ENCODE measurements at regions not wholly inside any gene's neighbourhood (a gene's known extent, or its start where the extent isn't known, plus 50 kb on each side); places are given as distances from the start of the nearest gene placed in this dataset.

DNA sequence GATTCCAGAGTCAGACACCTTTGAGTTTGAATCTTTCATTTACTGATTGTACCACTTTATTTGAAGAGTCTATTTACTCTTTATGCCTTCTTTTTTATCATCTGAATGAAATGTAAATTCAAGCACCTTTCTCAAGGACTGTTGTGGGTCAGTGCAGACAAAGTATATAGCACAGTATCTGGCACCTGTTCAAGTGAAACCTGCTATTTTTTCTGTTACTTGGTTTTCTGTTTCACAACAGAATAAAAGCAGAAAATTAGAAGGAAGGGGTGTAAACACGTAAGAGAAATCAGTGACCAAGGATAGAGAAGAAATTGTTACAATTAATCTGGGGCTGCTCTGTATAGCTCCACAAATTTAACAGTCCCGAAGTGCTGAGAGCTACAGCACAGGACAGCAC lies 357.4 kb downstream of the RSL24D1 start:
- POLR2A ChIA-PET, result no interaction called here
- no peak for DNase-seq (ENCODE audit: unreplicated experiment)
- TF ChIP-seq, protein P1, sequence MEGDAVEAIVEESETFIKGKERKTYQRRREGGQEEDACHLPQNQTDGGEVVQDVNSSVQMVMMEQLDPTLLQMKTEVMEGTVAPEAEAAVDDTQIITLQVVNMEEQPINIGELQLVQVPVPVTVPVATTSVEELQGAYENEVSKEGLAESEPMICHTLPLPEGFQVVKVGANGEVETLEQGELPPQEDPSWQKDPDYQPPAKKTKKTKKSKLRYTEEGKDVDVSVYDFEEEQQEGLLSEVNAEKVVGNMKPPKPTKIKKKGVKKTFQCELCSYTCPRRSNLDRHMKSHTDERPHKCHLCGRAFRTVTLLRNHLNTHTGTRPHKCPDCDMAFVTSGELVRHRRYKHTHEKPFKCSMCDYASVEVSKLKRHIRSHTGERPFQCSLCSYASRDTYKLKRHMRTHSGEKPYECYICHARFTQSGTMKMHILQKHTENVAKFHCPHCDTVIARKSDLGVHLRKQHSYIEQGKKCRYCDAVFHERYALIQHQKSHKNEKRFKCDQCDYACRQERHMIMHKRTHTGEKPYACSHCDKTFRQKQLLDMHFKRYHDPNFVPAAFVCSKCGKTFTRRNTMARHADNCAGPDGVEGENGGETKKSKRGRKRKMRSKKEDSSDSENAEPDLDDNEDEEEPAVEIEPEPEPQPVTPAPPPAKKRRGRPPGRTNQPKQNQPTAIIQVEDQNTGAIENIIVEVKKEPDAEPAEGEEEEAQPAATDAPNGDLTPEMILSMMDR (IDR thresholded peaks at IDR 0.05; ENCODE audit: unreplicated experiment), result no peak
- H3K4me1 Mint-ChIP-seq (ENCODE audit: insufficient read depth, unreplicated experiment), result no peaks in the 10 kb centered on the region
- intact Hi-C loops (cut with micrococcal nuclease), result no loop called here
- H3K4me3 Mint-ChIP-seq (ENCODE audit: unreplicated experiment), result no peak overlapping the region
- no TSS peak for BruUV-seq (replicated peaks)
- H3K36me3 Mint-ChIP-seq (ENCODE audit: insufficient read depth, unreplicated experiment), result no peaks in the 10 kb centered on the region
- no peak overlapping the region for H3K27ac Mint-ChIP-seq (ENCODE audit: low read depth, unreplicated experiment)
- CTCF ChIA-PET, result no interaction called here
- H3K27me3 Mint-ChIP-seq (ENCODE audit: insufficient read depth, unreplicated experiment), result peaks cover 18% of the 10 kb centered on the region
- peaks cover 10% of the 10 kb centered on the region for H3K9me3 Mint-ChIP-seq (ENCODE audit: unreplicated experiment)

DNA sequence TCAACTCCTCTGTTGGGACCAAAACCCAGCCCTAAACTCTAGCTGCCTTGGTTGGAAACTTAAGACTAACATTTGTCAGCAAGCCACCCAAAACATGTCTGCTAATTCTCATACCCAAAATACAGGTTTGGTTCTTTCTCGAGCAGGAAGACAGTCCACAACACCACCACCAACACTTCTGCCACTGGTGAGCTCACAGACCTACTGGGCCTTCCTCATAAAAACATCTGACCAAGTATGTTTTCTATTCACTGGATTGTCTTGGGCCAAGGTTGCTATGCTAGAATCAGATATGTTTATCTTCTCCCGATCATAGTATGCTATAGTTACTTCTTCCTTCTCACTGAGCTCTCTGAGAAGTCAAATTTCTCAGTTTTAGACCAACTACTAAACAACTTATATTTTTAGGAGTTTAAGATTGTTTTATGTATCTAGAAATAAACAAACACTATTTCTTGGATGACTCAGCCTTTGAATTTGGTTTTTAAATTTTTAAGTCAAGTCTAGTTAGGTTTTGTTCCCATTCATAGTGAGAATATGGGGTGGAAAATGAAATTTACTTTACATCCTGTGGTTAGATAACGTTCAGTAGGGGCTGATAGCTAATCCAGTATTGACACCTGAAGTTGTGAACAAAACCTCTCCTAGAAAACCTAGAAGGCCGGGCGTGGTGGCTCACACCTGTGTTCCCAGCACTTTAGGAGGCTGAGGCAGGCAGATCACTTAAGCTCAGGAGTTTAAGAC lies 360.5 kb downstream of the RSL24D1 start:
- H3K36me3 Mint-ChIP-seq (ENCODE audit: insufficient read depth, unreplicated experiment), result no peaks in the 10 kb centered on the region
- H3K4me3 Mint-ChIP-seq (ENCODE audit: unreplicated experiment), result no peak overlapping the region
- H3K4me1 Mint-ChIP-seq (ENCODE audit: insufficient read depth, unreplicated experiment), result no peaks in the 10 kb centered on the region
- TF ChIP-seq, protein P1 (IDR thresholded peaks at IDR 0.05; ENCODE audit: unreplicated experiment), result no peak
- no peak overlapping the region for H3K27ac Mint-ChIP-seq (ENCODE audit: low read depth, unreplicated experiment)
- H3K27me3 Mint-ChIP-seq (ENCODE audit: insufficient read depth, unreplicated experiment), result peaks cover 18% of the 10 kb centered on the region
- POLR2A ChIA-PET, result no interaction called here
- intact Hi-C loops (cut with micrococcal nuclease), result no loop called here
- no TSS peak for BruUV-seq (replicated peaks)
- DNase-seq (ENCODE audit: unreplicated experiment), result no peak
- CTCF ChIA-PET, result no interaction called here
- peaks cover 18% of the 10 kb centered on the region for H3K9me3 Mint-ChIP-seq (ENCODE audit: unreplicated experiment)

DNA sequence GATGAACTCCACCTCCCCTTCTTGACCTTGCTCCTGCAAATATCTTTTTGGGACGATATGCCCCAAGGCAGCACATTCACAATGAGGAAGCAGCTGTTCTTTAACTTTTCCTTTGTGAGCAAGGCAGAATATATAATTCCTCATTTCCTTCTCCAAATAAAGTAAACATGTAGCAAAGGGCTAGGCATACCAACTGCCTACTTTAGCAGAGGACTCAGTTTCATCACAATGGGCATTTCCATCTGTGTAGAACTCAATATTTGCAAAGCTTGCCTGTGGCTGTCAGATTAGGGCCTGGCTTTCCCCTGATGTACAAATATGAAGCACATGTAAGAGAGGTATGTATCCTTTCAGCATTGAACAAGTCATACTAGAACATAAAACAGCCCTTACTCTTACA lies 366.9 kb downstream of the RSL24D1 start:
- no peak for DNase-seq (ENCODE audit: unreplicated experiment)
- Mint-ChIP-seq H3K4me1 (ENCODE audit: insufficient read depth, unreplicated experiment) (no peaks in the 10 kb centered on the region), H3K4me3 (ENCODE audit: unreplicated experiment) (no peak overlapping the region), H3K36me3 (ENCODE audit: insufficient read depth, unreplicated experiment) (no peaks in the 10 kb centered on the region), H3K27ac (ENCODE audit: low read depth, unreplicated experiment) (no peak overlapping the region), H3K9me3 (ENCODE audit: unreplicated experiment) (peaks cover 17% of the 10 kb centered on the region), H3K27me3 (ENCODE audit: insufficient read depth, unreplicated experiment) (no peaks in the 10 kb centered on the region)
- TF ChIP-seq, protein P1 (IDR thresholded peaks at IDR 0.05; ENCODE audit: unreplicated experiment), result no peak
- no TSS peak for BruUV-seq (replicated peaks)
- ChIA-PET POLR2A (no interaction called here), CTCF (no interaction called here)
- intact Hi-C loops (cut with micrococcal nuclease), result no loop called here

DNA sequence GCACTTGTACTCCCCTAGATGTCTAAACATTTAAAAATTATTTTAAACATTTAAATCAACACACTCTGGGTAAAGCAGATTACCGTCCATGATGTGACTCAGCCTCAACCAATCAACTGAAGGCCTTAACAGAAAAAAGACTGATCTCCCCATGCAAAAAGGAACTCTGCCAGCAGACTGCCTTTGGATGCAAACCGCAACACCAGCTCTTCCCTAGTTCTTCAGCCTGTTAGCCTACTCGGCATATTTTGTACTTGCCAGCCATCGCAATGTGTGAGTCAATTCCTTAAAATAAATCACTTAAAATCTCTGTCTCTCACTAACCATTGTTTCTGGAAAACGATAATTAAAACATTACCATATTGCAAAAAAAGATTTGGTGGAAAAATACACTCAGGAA lies 375.9 kb downstream of the RSL24D1 start:
- Mint-ChIP-seq H3K27me3 (ENCODE audit: insufficient read depth, unreplicated experiment) (no peaks in the 10 kb centered on the region), H3K27ac (ENCODE audit: low read depth, unreplicated experiment) (no peak overlapping the region), H3K36me3 (ENCODE audit: insufficient read depth, unreplicated experiment) (no peaks in the 10 kb centered on the region), H3K9me3 (ENCODE audit: unreplicated experiment) (peaks cover 16% of the 10 kb centered on the region), H3K4me3 (ENCODE audit: unreplicated experiment) (no peak overlapping the region), H3K4me1 (ENCODE audit: insufficient read depth, unreplicated experiment) (no peaks in the 10 kb centered on the region)
- BruUV-seq (replicated peaks), result no TSS peak
- intact Hi-C loops (cut with micrococcal nuclease), result no loop called here
- CTCF ChIA-PET, result no interaction called here
- TF ChIP-seq, protein P1 (IDR thresholded peaks at IDR 0.05; ENCODE audit: unreplicated experiment), result no peak
- no peak for DNase-seq (ENCODE audit: unreplicated experiment)
- POLR2A ChIA-PET, result no interaction called here
